HL-60/S4 treated with phorbol 12-myristate 13-acetate at 8.2 ng/mL for 4 days and 3 days (cell line): ENCODE measurements at regions not wholly inside any gene's neighbourhood (a gene's known extent, or its start where the extent isn't known, plus 50 kb on each side); places are given as distances from the start of the nearest gene placed in this dataset.

Source experiments
- in situ Hi-C: fragments of 300-500 bp; cut with MboI; formaldehyde crosslinking; loops from 2 replicates; pipeline ENCODE4 v1.15.0; 2022; ENCODE audit warnings: low sequenced_read_pairs

GRCh38 chr5:96248131-96248530 lies 184.9 kb downstream of the PCSK1 start:
- in situ Hi-C loops, result no loop called here

GRCh38 chr5:96247708-96248107 lies 185.3 kb downstream of the PCSK1 start:
- in situ Hi-C loops, result no loop called here

GRCh38 chr5:96247097-96247701 lies 185.8 kb downstream of the PCSK1 start:
- in situ Hi-C loops, result no loop called here

DNA sequence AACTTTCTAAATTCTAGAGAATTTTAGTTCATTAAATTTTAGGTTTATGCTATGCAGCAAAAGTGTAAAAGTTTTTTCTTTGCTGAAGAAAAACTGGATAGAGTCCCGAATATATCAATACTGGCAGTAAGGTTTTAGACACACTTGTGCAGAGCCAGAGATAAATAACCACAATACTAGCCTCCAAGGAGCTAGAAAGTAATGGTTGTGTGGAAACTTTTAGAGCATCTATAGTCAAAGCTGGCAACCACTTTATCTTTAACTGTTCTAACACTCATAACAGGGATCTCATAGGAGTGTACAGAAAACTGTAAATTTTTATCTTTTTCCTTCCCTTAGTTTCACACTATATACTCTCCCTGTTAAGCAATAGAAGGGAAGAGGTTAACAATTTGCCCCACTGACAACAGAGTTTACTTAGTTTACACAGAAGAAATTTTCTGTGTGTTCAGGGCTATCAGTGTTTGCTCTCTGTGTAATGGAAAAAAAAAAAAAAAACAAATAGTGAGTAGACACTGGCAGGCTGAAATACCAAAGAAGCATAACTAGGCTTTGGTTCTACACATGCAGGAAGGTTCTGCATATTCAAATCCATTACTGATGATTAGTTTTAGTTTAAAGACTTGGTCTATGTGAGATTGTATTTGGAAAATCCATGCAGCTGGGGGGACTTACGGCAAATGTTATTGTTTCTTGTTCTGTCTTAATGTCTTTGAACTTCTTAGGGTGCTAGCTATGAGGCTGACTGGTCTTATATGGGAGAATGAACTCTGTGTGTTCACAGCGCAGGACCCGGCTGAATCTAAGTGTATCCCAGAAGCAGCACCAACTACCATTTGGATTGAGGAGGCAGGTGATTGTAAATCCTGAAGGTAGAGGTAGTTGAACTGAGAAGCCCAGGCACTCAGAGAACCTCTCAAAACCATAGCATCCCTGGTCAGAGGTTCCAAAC lies 187.6 kb downstream of the PCSK1 start:
- in situ Hi-C loops, result no loop called here

GRCh38 chr5:96244696-96245095 lies 188.4 kb downstream of the PCSK1 start:
- in situ Hi-C loops, result no loop called here

DNA sequence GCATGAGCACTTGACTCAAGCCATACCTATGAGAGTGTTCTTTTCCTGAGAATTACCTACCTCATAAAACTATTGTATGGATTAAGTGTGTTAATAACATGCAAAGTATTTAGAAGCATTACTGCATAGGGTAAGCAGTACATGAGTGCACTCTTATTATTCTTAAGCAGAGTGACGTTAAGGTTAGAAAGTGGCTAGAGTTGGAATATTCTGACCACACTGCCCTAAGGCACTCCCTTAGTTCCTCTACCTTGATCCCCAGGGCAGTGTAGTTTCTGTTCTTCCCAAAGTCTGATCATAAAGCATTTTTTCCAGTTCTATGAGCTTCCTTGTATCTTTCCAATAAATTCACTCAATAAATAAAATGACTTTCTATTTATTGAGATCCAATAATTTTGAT lies 189.2 kb downstream of the PCSK1 start:
- in situ Hi-C loops, result no loop called here

- in situ Hi-C loops, result no loop called here
Observed at GRCh38 chr5:96243203-96243602, 189.8 kb downstream of the PCSK1 start.

- in situ Hi-C loops, result no loop called here
Observed at GRCh38 chr5:96242571-96242970, 190.5 kb downstream of the PCSK1 start.

GRCh38 chr5:96236831-96237230 lies 196.2 kb downstream of the PCSK1 start:
- in situ Hi-C loops, result no loop called here

- in situ Hi-C loops, result no loop called here
Observed at GRCh38 chr5:96236051-96236450, 197.0 kb downstream of the PCSK1 start.

DNA sequence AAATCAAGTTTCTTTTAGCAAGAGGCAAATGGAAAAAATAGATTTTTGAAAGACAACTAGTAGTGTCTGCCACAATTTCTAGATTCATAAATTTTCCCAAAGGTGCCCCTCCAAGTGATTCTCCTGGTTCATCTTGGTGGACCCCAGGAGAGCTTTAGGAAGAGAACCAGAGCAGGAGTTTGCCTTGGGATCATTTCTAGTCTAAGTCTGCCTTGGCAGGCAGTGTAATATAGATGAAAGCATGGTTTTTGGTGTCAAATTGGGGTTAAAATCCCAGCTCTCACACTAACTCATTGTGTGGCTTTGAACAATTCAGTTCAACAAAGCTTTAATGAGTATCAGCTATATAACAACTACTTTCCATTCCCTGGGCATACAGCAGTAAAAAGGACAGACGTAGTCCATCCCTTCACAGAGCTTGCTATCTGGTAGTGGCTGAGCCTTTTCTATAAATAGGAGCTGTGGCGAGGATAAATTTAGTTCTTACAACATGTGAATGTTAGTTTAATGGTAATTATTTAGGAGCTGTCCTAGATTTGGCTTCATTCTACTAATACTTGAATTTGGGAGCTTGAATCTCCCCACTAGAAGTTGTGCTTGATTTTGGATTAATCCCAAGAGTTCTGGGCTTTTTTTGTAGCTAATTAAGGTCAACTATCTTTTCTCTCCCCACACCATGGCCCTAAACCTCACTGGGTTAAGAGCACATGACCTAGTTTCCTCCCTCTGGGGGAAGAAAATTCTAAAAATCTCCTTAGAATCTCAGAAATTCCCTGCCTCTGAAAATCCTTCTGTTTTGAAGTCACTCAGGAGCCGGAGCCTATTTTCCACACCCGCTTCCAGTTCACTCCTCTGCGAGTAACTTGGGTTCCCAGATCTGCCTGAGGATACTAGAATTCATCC lies 197.8 kb downstream of the PCSK1 start:
- in situ Hi-C loops, result no loop called here

GRCh38 chr5:96232602-96233001 lies 200.4 kb downstream of the PCSK1 start:
- in situ Hi-C loops, result no loop called here

GRCh38 chr5:96229188-96229587 lies 203.9 kb downstream of the PCSK1 start:
- in situ Hi-C loops, result no loop called here

- in situ Hi-C loops, result no loop called here
Observed at GRCh38 chr5:96228408-96228807, 204.6 kb downstream of the PCSK1 start.

- in situ Hi-C loops, result no loop called here
Observed at GRCh38 chr5:96227957-96228356, 205.1 kb downstream of the PCSK1 start.

DNA sequence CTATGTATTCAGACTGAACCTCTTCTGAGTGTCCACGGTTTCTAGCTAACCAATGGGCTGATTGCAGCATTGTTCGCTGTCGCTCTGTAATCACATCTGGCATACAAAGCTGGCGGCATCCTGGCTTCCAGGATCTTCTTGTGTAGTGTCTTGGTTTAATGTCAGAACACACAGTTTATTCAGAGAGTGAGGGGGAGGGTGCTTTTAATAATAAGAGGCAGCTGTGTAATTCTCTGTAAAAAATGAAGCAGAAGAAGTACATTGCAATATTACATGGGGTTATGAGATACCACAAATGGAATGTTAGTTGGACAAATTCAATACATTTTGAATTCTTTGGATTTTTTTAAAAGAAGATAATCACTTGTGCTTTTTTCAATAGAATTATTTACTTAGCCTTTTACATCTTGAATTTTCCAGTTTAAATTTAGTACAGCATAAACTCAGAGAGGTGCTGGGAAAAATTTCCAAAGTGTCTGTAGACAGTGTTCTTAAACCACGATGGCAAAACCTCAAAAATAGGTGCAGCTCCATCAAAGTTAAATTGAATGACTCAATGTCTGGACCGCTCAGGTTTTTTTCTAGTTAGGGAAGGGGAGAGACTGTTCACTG lies 206.0 kb downstream of the PCSK1 start:
- in situ Hi-C loops, result no loop called here

- in situ Hi-C loops, result no loop called here
Observed at GRCh38 chr5:96222129-96222528, 210.9 kb downstream of the PCSK1 start.

DNA sequence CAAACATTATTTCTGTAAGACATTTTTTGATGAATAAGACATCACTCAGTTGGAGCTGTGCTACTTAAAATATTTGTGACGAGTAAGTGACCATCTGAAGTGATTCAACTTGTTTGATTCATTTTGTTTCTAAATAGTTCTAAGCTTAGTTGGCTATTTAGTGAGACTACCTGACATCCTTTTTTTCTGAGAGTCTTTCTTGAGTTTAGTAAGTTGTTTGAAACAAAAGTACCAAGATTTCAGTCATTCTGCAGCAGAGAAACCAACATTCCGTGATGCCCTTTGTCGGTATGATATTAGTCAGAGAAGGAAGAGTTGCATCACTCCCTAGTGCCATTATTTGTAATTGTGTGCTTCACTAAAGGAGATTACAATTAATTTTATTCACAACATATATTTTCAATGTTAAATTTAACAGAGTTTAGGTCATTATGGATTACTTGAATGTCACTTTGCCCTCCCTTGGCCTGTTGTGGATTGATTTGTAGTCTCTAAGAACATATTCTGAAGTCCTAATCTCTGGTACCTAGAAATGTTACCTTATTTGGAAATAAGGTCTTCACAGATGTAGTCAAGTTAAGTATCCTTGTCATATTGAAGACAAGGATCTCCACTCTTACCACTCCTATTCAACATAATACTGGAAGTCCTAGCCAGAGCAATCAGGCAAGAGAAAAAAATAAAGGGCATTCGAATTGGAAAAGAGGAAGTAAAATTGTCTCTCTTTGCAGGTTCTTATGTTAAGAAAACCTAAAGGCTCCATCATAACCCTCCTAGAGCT lies 212.2 kb downstream of the PCSK1 start:
- in situ Hi-C loops, result no loop called here

- in situ Hi-C loops, result no loop called here
Observed at GRCh38 chr5:96219580-96220281, 213.3 kb downstream of the PCSK1 start.
